ENCODE measurements at regions not wholly inside any gene's neighbourhood (a gene's known extent, or its start where the extent isn't known, plus 50 kb on each side); places are given as distances from the start of the nearest gene placed in this dataset.

DNA sequence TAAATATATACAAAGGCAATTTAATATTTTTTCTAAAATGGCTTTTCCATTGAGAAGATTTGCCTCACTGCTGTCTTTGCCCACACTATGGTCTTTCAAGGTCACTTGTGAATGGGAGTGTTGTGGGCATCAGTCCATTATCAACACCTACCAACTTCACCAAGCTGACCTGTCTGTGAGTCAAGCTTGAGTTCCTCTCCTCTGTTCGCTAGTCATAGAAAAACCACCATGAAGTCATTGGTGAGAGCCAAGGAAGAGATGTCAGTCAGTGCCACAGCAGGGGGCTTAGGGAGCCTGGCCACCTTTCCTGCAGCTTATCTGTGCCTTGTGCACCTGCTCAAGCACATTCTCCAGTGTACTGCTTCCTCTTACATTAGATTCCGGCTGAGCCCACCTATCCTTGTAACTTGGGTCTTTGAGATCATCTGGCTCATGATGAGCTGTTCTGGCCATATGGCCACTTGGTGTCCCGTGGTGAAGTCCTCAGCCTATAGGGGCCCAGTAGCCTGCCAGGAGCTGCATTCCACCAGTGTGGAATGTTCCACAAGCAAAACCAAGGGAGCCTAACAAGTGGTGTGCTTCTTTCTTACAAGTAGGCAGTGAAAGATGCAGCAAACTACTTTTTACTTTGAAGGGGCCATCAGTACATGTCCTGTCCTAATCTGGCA lies 80.8 kb upstream of the C12orf71 start:
- Histone ChIP-seq H3K4me2 (ENCODE audit: insufficient read depth, low read length) (no peak overlapping the region), H3K27me3 (ENCODE audit: control insufficient read depth in 2 of 2, insufficient read depth in 2 of 2, low read length in 2 of 2) (no peaks in the 10 kb centered on the region; a peak in 1 of 5 replicates), H3K79me2 (ENCODE audit: control insufficient read depth, insufficient read depth, low read length) (no peaks in the 10 kb centered on the region), H3K9me1 (ENCODE audit: control insufficient read depth, insufficient read depth, low read length) (no peaks in the 10 kb centered on the region), H3K9ac (ENCODE audit: insufficient read depth in 1 of 2, low read depth in 2 of 2, low read length in 2 of 2) (no peak overlapping the region), H2AFZ (ENCODE audit: low read depth, low read length) (no peak overlapping the region), H3K4me3 (no peak overlapping the region), H3K4me1 (replicated peaks in 1 of 2; ENCODE audit: control insufficient read depth in 2 of 2, insufficient read depth in 2 of 2, low read length in 2 of 2) (no peaks in the 10 kb centered on the region), H3K9me3 (replicated peaks; ENCODE audit: control insufficient read depth, insufficient read depth, low read depth, low read length) (no peaks in the 10 kb centered on the region), H4K20me1 (replicated peaks; ENCODE audit: control insufficient read depth, insufficient read depth, low read length) (no peaks in the 10 kb centered on the region), H3K36me3 (ENCODE audit: control insufficient read depth, insufficient read depth, low read length) (no peaks in the 10 kb centered on the region), H3K27ac (ENCODE audit: extremely low read depth, low read depth, low read length) (no peak overlapping the region)
- FAIRE-seq (no peak), DNase-seq (ENCODE audit: extremely low read depth in 1 of 4, low spot score in 3 of 4) (no peak), ATAC-seq (no peak)
- in situ Hi-C loops (cut with MboI): no loop called here
- intact Hi-C loops (cut with micrococcal nuclease): no loop called here
- ChIA-PET CTCF (ENCODE audit: low intra/inter-chr PET ratio) (no interaction called here), POLR2A (interaction anchor here (0.5 kb wide), 1 partner anchor 41 kb away, joined by 3 read pairs; no protein-coding TSS in a partner anchor)
- WGBS (ENCODE audit: insufficient coverage, low coverage, missing lambda C conversion rate): 0% methylated on average over 3 of the region's 3 CpGs
- no TSS peak for BruUV-seq (replicated peaks)
- no peak for TF ChIP-seq HIVEP1 (CRISPR knock-in tag; IDR thresholded peaks at IDR 0.05)
- TF ChIP-seq EZH2 (IDR thresholded peaks at IDR 0.05; ENCODE audit: borderline replicate concordance, low read depth, low read length): no peak
- no peak for TF ChIP-seq TAF15 (IDR thresholded peaks at IDR 0.05; ENCODE audit: low read depth, low read length)
- no peak for TF ChIP-seq MECOM (CRISPR knock-in tag; IDR thresholded peaks at IDR 0.05)
- TF ChIP-seq EHMT2 (IDR thresholded peaks at IDR 0.05): no peak
- no peak for TF ChIP-seq RBM39 (optimal IDR thresholded peaks at IDR 0.05; ENCODE audit: low read depth, low read length)
- TF ChIP-seq CHD1 (IDR thresholded peaks at IDR 0.05; ENCODE audit: low read length): no peak
- TF ChIP-seq PHB (CRISPR knock-in tag; IDR thresholded peaks at IDR 0.05): no peak
- no peak for TF ChIP-seq RFX5 (IDR thresholded peaks at IDR 0.05; ENCODE audit: low read depth, low read length)
- TF ChIP-seq TFAM (CRISPR knock-in tag; conservative IDR thresholded peaks at IDR 0.05): no peak
- TF ChIP-seq TEAD4 (IDR thresholded peaks at IDR 0.05; ENCODE audit: low read length): no peak
- no peak for TF ChIP-seq TEAD4 (CRISPR knock-in tag; IDR thresholded peaks at IDR 0.05; ENCODE audit: borderline replicate concordance)
- no peak for TF ChIP-seq FOXP4 (CRISPR knock-in tag; IDR thresholded peaks at IDR 0.05; ENCODE audit: borderline replicate concordance)
- TF ChIP-seq ZNF695 (CRISPR knock-in tag; IDR thresholded peaks at IDR 0.05): no peak
